ENCODE measurements at regions not wholly inside any gene's neighbourhood (a gene's known extent, or its start where the extent isn't known, plus 50 kb on each side); places are given as distances from the start of the nearest gene placed in this dataset.
"Not testable (repeated sequence)": the region's sequence is repeated elsewhere in the genome, so short reads cannot be mapped to it uniquely, and the experiment has no call there.

- not testable (repeated sequence) for H3K4me3 ChIP-seq (replicated peaks in 1 of 2; ENCODE audit: low read depth in 2 of 2, low read length in 2 of 2); DNase-seq (ENCODE audit: low read depth in 2 of 2)
These were observed 50.3 kb upstream of the AGTPBP1 start for GRCh38 chr9:85792057-85792456.

GRCh38 chr9:85802978-85803695, 61.4 kb upstream of the AGTPBP1 start:
- not testable (repeated sequence) for DNase-seq (ENCODE audit: low read depth in 2 of 2); H3K4me3 ChIP-seq (replicated peaks in 1 of 2; ENCODE audit: low read depth in 2 of 2, low read length in 2 of 2)

DNA sequence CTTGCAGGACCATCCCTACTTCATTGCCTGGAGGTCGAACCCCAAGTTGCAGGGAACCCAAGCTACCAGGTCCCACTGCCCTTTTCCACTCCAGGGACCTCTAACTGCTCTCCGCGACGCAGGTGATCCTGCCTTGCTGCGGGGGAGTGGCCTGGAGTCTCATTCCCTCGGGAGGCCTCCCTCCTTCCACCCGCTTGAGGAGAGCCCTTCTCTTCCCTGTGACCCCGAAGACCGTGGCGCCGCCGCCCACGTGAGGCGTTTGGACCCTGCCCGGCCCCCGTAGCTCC, 63.0 kb upstream of the AGTPBP1 start:
- DNase-seq (ENCODE audit: low read depth in 2 of 2): not testable (repeated sequence)
- peak overlapping the region; percentile 46 to 66 for H3K4me3 ChIP-seq (replicated peaks in 1 of 2; ENCODE audit: low read depth in 2 of 2, low read length in 2 of 2)

- peak; percentile 58 to 74 for DNase-seq (ENCODE audit: low read depth in 2 of 2)
- peak overlapping the region; percentile 64 to 66 for H3K4me3 ChIP-seq (replicated peaks in 1 of 2; ENCODE audit: low read depth in 2 of 2, low read length in 2 of 2)
These were observed 63.6 kb upstream of the AGTPBP1 start for GRCh38 chr9:85805134-85806005.

DNA sequence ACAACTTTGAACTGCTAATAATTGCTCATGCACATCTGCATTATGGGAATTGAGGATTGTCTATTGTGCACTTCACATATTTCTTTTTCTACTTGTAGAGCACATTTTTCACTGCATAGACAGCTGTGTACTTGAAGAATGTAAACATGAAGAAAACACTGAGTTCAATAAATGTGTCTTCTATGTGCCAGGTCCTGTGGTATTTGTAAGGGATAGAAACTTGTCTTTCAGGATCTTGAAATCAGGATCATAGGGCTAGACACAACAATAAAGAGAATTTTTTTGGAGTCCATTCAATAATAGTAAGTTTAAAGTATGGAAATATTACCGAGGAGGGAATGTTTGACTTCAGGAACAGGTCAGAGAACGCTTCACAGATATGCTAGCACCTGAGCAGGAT, 66.6 kb upstream of the AGTPBP1 start:
- DNase-seq (ENCODE audit: low read depth in 2 of 2); H3K4me3 ChIP-seq (replicated peaks in 1 of 2; ENCODE audit: low read depth in 2 of 2, low read length in 2 of 2): not testable (repeated sequence)

GRCh38 chr9:85813388-85813787, 71.6 kb upstream of the AGTPBP1 start:
- DNase-seq (ENCODE audit: low read depth in 2 of 2): not testable (repeated sequence)

DNA sequence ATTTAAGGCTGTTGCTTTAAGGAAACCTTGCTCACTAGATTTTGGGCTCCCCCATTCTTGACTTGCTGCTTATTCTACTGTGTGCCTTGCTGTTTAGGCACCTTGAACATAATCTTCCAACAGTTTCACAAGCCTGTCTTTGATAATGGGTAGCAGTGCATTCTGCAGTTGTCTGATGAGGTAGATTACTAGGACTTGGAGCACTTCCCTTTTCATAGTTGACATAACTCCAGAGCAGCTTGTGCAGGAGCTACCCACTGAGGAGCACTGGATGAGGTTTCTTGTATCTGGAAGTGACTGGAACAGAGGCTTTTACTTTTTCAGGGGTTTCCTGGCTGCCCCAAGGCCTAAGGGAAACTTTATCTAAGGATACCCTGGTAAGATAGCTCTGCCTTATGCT, 73.0 kb upstream of the AGTPBP1 start:
- H3K4me3 ChIP-seq (replicated peaks in 1 of 2; ENCODE audit: low read depth in 2 of 2, low read length in 2 of 2); DNase-seq (ENCODE audit: low read depth in 2 of 2): not testable (repeated sequence)

More at GRCh38 chr9:85813388-85813787, 71.6 kb upstream of the AGTPBP1 start:
- not testable (repeated sequence) for H3K4me3 ChIP-seq (replicated peaks in 1 of 2; ENCODE audit: low read depth in 2 of 2, low read length in 2 of 2)

- peak; percentile 16 for TF ChIP-seq CTCF (IDR thresholded peaks at IDR 0.05; ENCODE audit: low read depth, low read length)
- DNase-seq (ENCODE audit: low read depth in 2 of 2): peak; percentile 44 to 47
- not testable (repeated sequence) for H3K4me3 ChIP-seq (replicated peaks in 1 of 2; ENCODE audit: low read depth in 2 of 2, low read length in 2 of 2)
These were observed 77.2 kb upstream of the AGTPBP1 start for GRCh38 chr9:85818971-85819370.

DNA sequence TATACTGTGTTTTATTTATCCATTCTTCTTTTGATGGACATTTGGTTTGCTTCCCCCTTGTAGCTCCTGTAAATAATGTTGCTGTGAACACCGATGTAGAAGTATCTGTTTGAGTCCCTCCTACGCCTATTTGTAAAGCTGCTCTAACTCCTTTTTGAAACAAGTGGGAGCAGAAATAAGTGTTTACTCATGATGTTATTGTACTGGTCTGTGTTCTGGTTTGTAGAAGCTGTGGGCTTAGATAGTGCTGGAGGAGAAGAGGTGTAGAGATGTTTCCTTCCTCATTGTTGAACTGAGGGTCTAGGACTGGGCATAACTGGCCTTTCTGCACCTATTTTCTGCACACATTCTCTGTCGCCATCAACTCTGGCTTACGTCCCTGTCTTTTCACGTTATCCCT, 78.8 kb upstream of the AGTPBP1 start:
- not testable (repeated sequence) for H3K4me3 ChIP-seq (replicated peaks in 1 of 2; ENCODE audit: low read depth in 2 of 2, low read length in 2 of 2); DNase-seq (ENCODE audit: low read depth in 2 of 2)

GRCh38 chr9:85824949-85825348, 83.2 kb upstream of the AGTPBP1 start:
- DNase-seq (ENCODE audit: low read depth in 2 of 2): peak; percentile 32 to 58
- not testable (repeated sequence) for H3K4me3 ChIP-seq (replicated peaks in 1 of 2; ENCODE audit: low read depth in 2 of 2, low read length in 2 of 2)
- peak; percentile 66 for TF ChIP-seq CTCF (IDR thresholded peaks at IDR 0.05; ENCODE audit: low read depth, low read length)

DNA sequence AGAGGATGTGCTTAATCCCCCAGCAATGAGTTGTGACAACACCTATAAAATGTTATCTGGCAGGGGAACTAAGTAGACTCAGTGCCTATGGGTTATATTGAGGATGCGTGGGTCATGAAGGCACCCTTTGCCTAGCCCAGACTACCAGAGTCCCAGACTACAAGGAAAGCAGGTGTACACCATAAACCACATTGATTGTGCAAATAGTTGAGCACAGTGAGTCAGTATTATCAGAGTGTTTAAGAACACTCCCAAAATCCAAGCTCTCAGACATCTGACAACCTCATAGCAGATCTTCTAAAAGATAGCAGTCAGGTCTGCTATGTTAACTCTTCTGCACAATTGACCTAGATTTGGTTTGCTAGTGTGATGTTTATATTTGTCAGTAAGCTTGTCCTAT, 92.8 kb upstream of the AGTPBP1 start:
- DNase-seq (ENCODE audit: low read depth in 2 of 2); H3K4me3 ChIP-seq (replicated peaks in 1 of 2; ENCODE audit: low read depth in 2 of 2, low read length in 2 of 2): not testable (repeated sequence)

DNA sequence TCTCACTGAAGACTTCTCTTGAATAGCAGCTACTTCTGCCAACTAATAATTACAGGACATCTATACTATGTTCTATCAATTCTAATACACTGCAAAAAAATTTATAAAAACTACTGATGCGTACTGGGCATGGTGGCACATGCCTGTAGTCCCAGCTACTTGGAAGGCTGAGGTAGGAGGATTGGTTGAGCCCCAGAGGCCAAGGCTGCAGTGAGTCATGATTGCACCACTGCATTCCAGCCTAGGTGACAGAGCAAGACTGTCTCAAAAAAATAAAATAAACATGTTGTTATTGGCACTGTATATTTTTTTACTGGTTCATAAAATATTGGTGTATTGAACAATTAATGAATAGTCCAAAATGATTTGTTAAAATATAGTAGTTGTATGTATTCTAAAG, 97.0 kb upstream of the NAA35 start:
- not testable (repeated sequence) for H3K4me3 ChIP-seq (replicated peaks in 1 of 2; ENCODE audit: low read depth in 2 of 2, low read length in 2 of 2)
- DNase-seq (ENCODE audit: low read depth in 2 of 2): peak; percentile 10 to 70

DNA sequence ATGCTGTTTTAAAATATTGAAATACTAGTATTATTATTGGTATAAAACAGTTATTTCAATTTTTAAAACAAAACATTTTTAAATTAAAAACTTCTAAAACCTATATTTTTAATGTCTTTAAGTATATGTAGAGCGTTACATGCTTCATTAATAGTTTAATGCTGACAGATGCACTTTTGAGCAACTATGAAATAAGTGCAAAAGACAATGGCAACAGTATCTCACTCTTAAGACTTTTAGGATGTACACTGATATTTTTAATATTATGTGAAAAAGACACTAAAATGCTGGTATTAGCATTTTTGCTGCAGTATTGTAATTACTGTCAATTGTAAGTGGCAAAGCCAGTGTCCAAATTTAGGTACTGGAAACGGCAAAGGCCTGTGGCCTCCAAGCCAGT, 93.2 kb upstream of the NAA35 start:
- not testable (repeated sequence) for H3K4me3 ChIP-seq (replicated peaks in 1 of 2; ENCODE audit: low read depth in 2 of 2, low read length in 2 of 2); DNase-seq (ENCODE audit: low read depth in 2 of 2)

Measured in cardiac fibroblast (primary cell).